ENCODE measurements at regions not wholly inside any gene's neighbourhood (a gene's known extent, or its start where the extent isn't known, plus 50 kb on each side); places are given as distances from the start of the nearest gene placed in this dataset.

DNA sequence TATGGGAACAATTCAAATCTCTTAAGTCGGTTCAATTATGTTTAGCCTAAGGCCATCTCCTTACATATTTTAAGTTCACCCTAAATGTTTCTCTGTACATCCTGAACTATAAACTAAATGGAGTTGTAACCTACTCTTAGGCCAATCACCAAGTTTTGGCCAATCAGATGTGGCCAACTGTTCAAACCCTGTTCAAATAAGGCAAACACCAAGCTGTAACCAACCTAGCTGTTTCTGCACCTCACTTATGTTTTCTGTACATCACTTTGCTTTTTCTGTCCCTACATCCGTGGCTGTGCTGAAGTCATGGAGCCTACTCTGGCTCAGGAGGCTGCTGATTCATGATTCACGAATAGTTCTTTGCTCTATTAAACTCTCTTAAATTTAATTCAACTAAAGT is 165.3 kb downstream of the GASK1B start:
- DNase-seq, result no peak

DNA sequence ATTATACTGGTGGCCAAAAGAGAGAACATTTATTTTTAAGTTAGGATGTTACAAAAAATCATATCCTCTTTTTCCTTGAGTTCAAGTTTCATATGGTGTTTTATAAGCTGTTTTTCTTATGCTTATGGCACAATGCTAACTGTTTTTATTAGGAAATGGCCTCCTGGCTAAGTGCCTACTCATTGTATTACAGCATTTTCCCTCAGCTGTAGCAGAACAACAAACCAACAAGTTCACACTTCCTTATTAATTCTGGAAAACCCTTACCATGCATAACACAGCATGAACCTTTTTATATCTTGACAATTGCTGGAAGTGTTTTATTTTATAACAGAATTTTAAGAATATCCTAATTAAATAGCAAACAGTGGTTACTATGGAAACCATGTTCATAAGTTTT is 165.8 kb downstream of the GASK1B start:
- DNase-seq, result peak; percentile 73 to 95 (median 89)

DNA sequence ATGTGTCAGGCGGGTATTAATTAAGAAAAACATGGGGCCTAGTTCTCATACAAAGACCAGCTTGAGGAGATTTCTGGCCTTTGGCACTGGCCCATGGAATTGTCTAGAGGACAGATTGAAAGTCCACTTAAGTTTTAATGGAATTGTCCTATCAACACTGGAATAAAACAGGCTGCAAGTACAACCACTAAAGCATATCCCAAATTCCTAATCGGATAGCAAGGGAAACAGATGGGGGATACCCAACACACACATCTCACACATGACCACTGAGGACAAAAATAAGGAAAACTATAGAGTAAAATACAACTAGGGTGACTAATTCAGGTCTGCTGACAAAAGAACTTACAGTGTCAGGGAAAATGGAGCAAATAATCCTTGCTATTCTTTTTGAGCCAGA is 167.8 kb downstream of the GASK1B start:
- no peak for DNase-seq

DNA sequence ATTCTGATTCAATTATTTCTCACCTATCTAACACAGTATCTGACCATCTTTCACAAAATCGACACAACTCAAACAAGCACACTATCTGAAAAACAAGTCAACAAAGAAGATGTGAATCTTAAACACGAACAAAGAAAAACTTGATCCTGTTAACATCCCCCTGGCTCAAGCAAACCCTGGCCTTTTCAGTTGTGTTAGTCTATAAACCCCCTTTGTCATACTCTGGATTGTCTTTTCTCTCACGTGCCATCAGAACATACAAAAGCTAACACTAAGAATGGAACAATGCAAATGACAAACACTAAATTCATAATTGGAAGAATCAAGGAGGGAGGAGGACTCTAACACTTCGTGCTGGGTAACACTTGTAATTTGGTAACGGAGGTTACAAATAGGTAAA is 168.7 kb downstream of the GASK1B start:
- DNase-seq, result no peak

DNA sequence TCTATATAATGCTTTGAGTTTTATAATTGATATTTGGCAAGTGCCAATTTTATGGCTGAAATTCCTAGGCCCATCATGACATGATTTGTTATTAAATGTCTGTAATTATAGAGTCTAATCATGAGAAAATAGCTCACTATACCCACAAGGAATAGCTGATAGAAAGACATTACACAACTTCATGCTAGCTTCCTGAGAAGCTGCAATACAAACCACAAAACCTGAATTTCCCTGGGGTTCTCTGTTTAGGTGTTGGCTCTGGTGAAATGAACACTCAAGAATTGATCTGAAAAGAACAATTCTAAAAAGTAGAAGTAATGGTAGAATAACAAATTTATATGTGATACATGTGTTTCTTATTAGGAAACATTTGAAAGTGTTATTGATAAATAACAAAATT is 169.6 kb downstream of the GASK1B start:
- DNase-seq, result peak in 1 of 4 experiments; percentile 30

DNA sequence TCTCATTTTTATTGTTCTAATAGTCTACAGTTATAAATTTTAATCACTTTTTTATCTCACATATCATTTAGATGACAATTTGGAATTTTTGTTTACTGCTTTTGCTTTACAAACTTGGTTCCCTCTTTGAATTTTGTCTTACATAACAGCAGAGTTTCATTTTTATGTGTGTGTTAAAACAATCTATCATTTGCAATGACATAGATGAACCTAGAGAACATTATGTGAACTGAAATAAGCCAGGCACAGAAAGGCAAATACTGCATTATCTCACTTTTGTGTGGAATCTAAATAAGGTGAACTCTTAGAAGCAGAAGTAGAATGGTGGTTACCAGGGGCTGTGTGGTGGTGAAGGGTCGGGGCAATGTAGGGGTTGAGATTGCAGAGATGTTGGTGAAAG is 170.7 kb downstream of the GASK1B start:
- DNase-seq, result peak in 1 of 4 experiments; percentile 28

DNA sequence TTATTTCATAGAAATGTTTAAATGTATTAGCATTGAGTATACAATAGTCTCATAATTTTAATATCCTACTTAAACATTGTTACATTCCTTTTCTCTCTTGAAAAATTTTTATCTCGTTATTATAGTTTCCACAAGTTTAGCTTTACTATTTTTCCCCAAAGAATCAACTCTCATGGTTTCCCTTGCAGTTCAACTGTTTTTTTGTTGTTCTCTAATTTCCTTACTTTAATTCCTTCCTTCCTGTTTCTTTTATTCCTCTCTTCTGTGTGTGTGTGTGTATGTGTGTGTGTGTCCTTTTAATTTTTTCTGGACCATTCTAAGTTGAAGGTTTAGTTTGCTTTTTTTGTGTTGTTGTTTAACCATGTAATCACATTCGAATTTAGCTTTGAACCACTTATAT is 171.1 kb downstream of the GASK1B start:
- DNase-seq, result no peak

DNA sequence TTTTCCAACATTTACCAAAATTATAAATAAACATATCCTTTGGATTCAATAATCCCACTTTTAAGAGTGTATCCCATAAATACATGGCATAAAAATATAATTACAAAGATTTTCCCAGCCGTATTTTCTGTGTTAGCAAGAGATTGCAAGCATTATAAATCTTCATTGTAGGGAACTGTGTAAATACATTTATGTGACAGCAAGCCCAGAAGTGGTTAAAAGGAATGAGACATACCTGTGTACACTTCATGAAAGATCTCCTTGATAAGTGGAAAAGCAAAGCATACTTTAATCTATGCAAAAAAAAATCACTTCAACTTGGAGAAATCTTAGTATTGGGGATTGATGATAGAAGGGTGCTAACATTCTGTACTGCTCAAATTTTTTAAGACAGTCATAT is 173.1 kb downstream of the GASK1B start:
- DNase-seq, result no peak

DNA sequence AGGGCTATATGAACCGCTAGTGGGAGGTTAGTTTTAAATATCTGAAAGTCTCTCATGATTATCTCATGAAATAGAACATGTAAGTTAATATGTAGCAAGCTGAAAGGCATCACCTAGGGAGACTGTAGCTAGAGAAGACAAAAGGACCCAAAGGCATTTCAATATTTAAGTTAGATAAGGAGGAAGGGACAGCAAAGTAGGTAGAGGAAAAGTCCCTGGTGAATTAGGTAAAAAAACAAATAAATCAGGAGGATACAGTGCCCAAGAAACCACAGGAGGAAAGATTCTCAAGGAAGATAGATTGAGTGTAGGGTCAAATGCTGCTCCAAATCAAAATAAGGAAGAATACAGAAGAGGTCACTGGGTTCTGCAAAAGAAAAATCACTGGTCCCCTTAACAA is 175.5 kb downstream of the GASK1B start:
- peak in 1 of 4 experiments; percentile 30 for DNase-seq

DNA sequence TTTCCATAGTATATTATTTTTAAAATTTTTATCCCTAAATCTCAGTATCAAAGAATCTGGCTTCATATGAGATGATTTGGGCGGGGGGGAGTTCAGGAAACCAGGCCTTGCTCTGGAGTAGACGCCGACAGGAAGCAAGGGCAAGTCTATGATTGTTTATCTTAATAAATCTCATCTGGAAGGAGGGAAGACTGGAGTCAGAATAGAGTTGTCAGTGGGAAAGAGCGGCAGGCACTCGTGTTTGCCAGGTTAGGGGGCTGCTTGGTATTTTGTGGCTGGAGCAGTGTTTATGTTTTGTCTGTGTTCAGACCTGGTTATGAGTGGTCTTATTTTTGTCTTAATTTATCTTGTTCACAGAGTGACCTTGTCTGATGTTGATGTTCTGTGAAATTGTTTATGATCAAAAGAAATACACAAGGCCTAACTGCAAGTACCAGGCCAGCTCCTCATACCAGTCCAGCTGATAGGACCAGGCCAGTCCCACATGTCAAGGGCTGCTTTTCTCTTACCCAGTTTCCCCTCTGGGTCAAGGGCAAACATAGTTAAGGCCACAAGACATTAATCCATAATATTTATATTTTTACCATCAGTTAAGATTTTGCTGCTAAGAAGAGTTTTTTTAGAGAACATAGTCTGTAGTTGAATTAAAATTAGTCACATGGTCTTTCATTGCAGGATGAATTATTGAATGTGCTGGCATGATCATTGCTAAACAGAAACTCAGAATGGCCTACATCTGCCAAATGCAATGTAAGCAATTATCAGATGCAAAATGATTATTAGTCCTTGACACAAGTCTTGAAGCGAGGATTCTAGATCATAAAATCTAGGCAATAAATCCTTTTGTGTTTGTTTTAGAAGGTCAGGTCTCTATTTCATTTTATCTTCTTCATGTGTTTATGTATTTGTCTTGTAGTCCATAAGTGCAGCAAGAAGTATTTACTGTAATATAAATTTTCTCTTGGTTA is 176.5 kb downstream of the GASK1B start:
- DNase-seq, result no peak

DNA sequence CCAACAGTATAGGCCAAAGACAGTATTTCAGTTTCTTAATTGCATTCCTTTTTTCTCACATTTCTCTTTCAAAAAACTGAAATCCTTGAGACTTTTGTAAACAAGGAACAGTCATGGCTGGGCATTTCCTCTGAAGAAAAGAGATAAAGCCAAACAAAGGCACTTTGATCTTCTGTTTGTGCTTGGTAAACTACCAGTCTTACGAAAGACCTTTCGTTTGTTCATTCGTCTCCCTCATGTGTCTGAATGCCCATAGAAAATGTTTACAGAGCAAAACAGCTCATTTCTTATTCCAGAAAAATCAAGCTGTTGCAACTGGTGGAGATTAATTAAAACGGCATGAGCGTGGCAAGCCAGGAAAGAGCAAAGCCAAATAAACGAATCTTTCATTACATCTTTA is 178.0 kb downstream of the GASK1B start:
- peak in 2 of 4 experiments; percentile 30 to 47 for DNase-seq

DNA sequence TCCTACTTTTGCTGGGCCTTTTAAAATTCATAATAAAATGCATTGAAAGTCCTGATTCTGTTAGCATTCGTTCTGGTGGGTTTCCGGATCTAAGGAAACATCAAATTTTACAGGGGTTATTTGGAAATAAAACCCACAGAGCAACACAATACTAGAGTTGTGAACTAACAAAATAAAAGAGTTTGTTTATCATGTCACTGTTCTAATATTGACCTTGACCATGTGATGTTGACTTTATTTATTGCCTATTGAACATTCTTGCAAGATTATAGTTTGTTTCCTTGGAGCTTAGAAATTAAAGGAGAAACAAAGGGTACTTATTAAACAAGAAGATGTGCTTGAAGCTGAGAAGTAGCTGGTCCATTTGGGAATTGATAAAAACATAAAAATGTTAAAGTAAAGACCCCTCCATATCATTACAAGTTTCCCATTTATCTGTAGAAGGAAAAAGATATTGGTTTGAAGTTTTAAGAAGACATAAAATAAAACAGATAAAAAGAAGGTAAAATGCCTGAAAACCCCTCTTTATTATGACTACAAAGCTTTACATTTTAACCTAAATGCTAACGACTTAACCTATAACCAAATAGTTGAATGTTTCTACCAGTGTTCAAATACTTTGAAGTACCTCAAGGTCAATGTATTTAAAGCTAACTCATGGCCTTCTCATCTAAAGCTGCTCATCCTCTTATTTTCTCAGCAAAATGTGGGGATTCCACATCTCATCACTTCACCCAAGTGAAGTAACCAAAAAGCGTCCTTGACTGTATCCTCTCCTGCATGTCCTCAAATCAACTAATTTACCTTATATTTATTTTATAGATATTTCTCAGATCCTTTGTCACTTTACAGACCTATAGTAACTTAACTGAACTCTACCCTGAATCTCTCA is 179.6 kb downstream of the GASK1B start:
- DNase-seq, result peak in 1 of 4 experiments; percentile 24

DNA sequence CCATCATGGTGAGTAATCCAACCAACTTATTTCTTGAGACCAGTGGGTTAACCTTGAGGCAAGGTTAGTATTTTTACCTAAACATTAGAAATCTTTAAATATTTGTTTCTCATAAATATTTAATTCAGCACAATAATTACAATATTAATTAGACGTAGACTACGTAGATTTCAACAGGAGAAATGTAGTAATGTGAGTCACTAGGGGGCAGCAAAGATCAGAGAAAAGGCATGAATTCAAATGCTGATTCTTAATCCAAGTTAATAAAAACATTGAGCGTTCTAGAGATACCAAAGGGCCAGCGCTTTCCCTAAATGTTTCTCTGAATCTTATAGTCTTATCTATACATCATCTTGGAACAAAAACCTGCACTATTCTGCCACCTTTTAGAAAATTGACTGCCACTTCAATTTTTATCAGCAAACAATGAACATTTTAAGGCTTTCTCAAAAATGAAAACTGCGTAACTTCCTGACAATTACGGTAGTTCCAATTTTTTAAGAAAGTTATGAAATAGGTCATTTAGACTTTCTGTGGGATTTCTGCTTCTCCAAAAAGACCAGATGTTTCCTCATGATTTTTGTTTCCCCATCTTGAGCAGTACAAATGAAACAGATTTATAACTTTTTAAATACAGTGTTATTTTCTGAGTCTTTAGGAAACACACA is 180.7 kb downstream of the GASK1B start:
- peak; percentile 79 to 95 (median 88) for DNase-seq

DNA sequence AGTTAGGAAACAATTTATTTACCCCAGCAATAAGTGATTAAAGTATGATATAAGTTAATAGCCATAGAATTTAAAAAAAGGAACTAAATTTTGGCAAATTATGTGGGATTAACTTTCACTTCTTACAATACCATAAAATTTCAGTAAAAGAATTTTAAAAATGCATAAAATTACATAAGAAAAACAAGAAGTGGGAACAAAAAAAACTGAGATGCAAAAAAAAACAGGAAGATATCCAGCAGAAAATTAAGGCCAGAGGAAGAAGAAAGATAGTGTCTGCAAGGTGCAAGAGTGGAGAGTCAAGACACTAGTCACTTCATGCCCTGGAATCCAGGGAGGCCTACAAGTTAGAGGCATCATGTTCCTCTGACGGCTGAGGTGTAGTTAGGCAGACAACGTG is 184.2 kb downstream of the GASK1B start:
- DNase-seq, result peak in 3 of 4 experiments; percentile 15 to 69 (median 68)

DNA sequence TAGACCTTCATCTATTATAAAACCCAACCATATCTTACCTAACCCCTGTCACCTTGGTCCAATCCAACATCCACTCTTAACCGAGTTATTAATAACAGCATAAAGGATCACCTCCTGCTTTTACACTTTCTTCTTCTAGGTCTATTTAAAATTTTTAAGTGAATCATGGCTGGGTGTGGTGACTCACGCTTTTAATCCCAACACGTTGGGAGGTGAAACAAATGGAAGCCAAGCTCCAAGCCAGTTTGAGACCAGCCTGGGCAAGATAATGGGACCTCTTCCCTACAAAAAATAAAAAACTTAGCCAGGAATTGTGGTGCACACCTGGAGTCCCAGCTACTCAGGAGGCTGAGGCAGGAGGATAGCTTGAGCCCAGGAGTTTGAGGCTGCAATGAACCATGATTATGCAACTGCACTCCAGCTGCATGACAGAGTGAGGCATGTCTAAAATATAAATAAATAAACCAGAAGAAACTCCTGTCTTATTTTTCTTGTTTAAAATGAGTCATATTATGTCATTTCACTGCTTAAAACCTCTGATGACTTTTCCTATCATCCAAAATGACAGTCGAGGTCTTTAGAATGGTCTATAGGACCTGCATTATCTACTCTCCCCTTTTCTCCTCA is 188.4 kb downstream of the GASK1B start:
- DNase-seq, result no peak

DNA sequence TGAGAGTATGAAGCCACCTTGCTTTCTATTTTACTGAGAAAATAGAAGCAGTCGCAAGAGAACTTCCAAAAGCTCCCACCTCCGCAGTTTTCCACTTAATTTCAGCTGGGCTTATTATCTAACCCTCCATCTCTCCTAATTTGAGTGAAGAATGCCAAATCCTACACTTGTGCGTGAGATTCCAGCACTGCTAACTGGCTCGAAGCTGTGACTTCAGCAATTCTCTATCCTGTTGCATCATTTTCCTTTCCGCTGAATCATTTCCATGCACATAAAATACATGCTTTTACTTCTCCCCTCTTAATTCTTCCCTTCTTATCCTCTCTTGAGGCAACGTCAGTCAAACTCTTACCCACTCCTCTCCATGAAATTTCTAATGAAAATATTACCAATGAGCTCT is 189.5 kb downstream of the GASK1B start:
- DNase-seq, result peak; percentile 46 to 70 (median 58)

DNA sequence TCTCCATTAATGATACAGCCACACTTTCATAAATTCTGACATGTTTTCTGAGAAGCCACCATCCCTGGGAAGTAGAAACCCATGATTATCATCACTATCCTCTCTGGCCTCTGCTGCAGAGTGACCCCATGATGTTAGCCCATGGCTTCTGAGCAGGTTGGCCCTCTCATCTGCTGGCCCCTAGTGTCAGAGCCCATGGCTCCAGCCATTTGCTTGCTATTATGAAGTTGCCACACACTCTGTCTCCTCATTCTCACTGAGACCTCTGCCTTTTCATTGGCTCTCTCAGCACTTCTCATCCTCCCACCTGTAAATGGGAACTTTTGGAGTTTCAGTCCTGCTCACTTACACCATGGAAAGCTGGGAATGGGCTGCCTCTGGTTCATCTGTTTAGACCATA is 192.7 kb downstream of the GASK1B start:
- no peak for DNase-seq

DNA sequence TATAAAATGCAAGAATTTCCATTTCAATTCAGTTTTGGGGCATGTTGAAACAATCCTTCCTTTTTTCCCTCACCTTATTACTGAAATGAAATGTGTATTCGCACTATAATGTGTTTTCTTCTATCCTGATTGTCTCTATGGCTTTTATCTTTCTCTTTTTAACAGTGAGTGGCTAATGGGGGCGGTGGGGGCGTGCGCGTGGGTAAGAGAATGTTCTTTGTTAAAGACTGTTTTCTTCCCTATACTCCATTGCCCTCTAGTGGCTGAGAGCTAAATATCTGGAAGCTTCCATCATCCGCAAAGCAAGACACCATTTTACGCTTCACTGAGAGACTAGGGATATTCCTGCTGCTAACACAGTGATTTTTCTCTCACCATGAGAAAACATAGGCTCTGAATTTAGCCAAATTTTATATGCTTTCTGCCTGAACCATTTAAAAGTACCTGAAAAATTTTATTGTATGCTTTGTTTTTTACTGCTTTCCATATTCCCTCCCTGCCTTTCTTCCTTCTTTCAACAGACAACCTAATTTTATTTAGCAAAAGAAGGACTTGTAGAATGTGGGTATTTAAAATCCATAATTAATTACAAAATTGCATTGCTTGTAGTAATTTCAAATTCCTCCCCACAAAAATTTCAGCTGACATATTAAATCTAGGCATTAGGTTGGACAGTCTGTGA is 194.0 kb downstream of the GASK1B start:
- peak; percentile 56 to 88 (median 72) for DNase-seq

DNA sequence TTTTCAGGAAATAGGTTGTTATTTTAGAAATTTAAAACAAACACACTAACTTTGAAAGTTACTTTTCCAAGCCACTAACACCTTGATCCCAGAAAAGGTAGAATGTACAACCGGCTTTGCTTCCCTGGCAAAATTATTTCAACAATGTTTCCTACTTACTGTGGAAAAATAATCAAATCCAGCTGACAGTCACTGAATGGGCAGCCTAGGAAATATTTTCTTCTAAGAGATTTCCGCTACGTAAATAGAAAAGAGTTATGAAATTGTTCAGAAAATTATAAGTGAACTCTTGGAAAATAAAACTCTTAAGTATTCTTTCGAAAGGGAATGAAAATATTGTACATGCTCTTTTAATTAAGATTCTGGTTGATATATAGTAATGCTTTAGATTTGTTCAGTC is 195.7 kb downstream of the GASK1B start:
- DNase-seq, result no peak

DNA sequence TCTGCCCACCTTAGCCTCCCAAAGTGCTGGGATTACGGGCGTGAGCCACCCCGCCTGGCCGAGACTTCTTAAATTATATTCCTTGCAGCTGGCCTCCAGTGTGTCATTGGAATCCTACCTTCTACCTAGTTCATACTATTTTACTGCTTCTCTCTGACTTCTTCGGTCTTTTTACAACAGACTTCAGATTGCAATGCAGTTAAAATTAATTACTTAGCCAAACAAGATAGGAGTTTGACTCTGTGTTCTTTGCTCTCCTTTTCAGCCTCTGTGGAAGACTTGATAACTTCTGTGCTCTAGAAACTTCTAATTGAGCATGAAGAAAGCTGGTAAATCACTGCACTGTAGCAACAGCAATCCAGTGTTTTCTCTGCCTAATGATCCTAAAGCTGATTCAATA is 199.5 kb downstream of the GASK1B start:
- no peak for DNase-seq

DNA sequence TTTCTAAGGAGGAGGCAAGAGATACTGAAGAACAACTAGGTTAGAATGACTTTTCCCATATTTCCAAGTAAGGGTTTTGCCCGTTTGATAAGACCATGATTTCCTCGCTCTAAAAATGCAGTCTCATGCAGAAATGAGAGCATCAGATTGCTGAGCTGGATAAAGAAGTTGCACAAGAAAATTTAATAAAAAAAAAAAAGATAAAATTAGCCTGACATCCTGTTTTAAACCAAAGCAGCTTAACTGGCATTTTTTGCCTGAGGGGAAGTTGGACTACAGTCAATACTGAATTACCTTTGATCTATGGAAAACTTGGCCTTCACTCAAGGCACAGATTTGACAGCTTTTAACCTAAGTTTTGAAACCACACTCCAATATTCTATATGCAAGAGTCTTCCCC is 208.4 kb downstream of the GASK1B start:
- DNase-seq, result peak; percentile 6 to 53 (median 29)

Data from suppressor macrophage (primary cell).